Fibroblast of peridontal ligament (primary cell): ENCODE measurements at regions not wholly inside any gene's neighbourhood (a gene's known extent, or its start where the extent isn't known, plus 50 kb on each side); places are given as distances from the start of the nearest gene placed in this dataset.
A peak's percentile ranks its signal among the peaks of the same experiment; 100 is the strongest.

Experiments used
- DNase-seq: peaks from one replicate; pipeline ENCODE4 v3.0.0-alpha.2; 2010; ENCODE audit errors: extremely low read depth

DNA sequence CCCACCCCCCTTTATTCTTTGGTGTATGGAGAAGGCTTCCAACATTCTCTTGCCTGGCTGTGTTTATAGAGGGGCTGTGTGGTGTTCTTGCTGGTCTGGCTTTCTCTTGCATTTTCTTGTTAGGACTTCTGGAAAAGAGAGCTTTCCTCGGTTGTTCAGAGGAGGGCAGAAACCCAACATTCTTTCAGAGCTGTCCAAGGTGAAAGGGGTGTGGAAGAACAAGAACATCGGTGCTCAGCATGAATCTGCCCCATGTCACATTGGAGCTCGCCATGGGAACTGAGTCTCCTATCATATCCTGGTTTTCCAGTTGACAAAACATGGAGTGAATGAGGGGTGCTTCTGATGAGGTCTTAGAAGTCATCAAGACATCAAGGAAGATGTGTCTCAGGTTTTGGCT is 281.8 kb downstream of the RNF144B start:
- no peak for DNase-seq

DNA sequence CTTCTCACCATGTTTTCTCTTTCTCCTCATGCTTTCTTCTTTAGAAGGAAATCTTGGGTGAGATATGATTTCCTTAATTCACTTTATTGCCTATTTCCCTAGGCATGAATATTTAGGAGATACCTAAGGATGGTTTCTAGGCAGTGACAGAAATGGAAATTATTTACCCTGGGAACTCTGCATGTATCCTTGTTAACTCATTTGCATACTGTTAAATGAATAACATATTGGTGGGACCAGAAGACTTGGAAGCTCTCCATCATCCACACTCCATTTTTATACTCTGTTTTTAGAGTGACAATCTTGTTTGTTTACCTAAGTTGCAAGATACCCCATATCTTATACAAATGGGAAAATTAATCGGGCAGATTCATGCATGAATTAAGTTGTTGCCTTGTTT is 285.7 kb downstream of the RNF144B start:
- no peak for DNase-seq

DNA sequence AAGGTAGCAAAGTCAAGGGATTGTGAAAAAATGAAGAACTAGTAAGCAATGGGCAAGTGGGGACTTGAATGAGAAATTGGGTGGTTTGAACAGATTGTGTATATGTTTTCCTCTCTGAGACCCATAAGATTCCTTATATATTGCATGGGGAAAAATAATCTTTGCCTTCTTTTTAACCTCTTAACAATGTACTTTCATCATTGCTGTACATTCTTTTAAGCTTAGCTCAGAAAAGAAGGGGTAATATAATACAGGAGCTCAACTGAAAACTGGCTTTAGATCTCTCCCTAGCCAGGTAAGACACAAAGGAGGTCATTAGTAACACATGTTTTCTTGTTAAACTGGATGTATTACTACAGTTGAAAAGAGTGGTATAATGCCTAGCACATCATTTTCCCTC is 287.2 kb downstream of the RNF144B start:
- no peak for DNase-seq

DNA sequence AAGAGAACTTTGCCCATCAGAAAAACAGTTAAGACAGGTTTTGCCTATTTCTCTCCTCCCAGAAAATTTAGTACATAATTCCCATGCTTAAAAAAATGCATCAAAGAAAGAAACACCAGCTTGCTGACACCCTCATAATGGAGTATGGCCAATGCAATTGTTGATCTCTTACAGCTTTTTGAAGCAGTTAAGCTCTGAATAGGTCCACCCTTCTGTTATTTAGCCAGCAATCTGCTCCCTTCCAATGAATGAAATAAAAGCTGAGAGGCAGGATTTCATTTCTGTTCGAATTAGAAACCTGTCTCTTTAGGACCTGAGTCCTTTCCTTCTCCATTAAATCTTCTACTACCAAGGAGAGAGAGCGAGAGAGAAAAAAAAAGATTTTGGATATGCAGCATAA is 288.7 kb downstream of the RNF144B start:
- no peak for DNase-seq

DNA sequence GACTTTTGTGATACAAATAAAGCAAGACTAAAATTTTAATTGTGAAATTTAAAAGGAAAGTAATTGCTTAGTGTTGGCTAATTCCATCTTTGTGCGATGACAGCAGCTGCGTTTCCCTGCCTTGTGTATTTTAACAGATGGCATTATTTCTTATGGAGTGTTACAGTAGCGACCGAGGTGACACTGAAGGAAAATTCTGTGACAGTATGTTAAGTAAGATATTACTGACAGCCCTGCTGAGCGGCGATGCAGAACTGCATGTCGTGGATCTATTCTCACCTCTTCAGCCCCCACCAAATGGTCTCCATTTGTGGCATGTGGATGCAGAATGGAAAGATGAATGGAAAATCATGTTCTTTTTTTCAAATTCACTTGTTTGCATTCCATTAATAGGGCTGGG is 289.4 kb downstream of the RNF144B start:
- no peak for DNase-seq

DNA sequence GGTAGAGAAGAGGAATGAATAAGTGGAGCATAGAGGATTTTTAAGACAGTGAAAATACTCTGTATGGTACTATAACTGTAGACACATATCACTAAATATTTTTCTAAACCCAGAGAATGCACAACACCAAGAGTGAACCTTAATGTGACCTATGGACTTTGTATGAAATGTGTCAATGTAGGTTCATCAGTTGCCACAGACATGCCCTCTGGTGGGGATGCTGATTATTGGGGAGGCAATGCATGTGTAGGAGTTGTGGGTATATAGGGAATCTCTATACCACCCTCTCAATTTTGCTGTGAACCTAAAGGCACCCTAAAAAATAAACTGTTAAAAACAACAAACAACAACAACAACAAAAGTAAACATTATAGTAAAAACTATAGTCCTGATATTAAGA is 293.7 kb downstream of the RNF144B start:
- no peak for DNase-seq

DNA sequence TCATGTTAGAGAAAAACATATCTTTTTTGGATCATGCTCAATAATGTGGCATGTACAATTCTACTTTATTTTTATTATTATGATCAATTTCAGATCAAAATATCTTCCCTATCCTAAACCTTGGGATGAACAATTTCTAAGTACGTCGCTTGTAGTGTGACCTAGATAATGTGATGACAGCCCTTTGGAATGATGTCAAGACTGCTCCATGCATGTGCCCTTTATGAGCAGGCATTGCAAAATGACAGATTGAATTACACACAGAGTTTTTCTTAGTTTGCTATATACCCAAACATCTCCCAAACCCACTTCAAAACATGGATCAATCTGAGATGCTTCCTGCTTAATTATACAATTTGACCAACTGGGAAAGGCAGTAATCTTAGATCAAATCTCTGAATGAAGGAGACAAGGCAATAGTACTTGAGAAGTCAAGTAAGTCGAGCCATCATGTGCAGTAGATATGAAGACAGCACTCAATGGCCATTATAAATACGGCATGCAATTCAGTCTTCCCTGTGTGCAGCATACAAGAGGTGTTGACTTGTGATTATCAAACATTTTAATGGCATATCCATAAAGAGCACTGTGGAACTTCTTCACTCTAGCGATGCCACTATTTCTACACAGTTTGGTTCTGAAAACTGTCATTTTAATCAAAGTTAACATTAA is 294.8 kb downstream of the RNF144B start:
- no peak for DNase-seq

DNA sequence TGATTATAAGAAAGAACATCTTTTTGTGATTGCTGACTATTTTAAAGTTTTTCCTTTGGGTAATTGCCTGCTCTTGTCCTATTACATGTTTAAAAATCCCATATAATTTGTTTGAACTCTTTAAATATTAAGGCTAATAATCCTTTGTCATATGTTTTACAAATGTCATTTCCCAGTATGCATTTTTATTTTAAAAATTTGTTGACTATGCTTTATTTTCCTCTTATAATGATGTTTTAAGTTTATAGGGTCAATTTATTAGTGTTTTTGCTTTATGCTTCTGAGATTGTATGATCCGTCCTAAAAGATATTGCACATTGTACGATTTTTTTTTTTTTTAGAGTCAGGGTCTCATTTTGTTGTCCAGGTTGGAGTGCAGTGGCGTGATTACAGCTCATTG is 297.2 kb downstream of the RNF144B start:
- no peak for DNase-seq

GRCh38 chr6:18692929-18693685 is 306.0 kb downstream of the RNF144B start:
- no peak for DNase-seq

- no peak for DNase-seq
These were observed 306.7 kb downstream of the RNF144B start for GRCh38 chr6:18693881-18694280.

- no peak for DNase-seq
These were observed 316.4 kb downstream of the RNF144B start for GRCh38 chr6:18703546-18703945.

DNA sequence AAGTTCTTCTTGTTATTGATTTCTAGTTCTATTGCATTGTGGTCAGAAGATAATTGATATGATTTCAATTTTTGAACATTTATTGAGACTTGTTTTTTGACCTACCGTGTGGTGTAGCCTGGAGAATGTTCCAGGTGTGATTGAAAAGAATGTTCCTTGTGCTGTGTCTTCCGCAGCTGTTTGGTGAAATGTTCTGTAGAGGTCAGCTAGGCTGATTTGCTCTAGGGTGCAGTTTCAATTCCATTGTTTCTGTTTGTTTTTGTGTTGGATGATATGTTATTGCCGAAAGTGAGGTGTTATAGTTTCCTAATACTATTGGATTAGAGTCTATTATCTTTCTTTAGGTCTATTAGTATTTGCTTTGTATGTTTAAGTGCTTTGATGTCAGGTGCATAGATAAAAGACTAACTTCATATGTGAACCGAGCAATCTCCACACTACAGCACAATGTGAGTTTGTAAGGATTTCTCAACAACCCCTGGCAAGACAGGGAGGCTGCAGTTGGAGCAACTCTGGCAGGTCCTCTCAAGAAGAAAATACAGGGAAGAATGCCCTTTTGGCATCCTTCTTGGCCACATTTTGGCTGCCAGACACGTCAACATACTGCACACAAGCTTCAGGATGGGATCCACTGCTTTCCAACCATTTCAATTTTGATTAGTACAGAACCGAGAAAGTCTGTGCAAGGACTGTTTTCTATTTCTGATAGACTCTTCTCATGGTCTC is 320.7 kb downstream of the RNF144B start:
- DNase-seq, result no peak

GRCh38 chr6:18712595-18712994 is 325.4 kb downstream of the RNF144B start:
- no peak for DNase-seq

DNA sequence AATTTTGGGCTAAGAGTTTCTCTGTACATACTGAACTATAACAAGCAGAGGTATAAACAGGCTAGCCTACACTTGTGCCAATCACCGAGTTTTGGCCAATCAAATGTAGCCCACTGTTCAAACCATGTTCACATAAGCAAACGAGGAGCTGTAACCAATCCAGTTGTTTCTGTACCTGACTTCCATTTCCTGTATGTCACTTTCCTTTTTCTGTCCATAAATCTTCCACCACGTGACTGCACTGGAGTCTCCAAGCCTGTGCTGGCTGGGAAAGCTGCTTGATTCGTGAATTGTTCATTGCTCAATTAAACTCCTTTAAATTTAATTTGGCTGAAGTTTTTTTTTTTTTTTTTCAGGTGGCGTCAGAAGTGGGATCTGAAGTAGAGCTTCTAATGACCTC is 332.9 kb downstream of the RNF144B start:
- no peak for DNase-seq

GRCh38 chr6:18724056-18724455 is 336.9 kb downstream of the RNF144B start:
- no peak for DNase-seq

- DNase-seq, result no peak
These were observed 338.3 kb downstream of the RNF144B start for GRCh38 chr6:18725449-18725848.

GRCh38 chr6:18733921-18734550 is 346.9 kb downstream of the RNF144B start:
- DNase-seq, result no peak

DNA sequence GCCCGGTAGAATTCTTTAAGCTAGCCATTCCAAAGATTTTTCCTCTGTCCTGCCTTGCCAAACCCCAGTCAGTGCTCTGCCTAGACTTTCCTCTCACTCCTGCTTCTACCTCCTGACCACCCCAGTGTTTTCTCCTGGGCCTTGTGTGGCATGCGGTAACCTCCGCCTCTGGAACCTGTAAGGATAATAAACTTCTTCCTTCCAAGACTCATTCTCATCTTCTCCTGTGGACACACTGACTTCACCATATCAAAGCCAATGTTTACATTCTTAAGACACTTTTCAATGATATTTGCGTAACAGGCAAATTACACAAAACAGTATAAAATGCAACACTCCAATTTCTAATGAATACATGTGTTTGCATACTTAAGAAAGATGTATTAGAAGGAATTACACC is 354.6 kb downstream of the RNF144B start:
- no peak for DNase-seq

DNA sequence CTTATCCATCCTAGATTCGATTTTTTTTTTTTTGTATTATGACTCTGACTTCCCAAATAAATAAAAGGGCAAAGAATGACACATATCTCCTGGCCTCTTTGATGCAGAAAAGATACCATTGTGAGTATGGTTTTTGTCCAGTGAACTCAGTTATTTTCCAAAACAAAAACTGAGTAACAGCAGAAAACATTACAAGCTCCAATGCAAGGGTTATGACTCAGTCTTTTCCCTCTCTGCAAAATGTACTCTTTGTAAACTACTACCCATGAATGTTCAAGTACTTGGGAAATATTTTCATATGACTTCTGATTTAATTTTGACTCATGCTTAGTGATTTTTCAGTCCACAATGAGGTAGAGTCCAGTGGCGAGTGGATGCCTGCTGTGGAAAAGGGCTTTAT is 355.3 kb downstream of the RNF144B start:
- peak; percentile 57 for DNase-seq

- DNase-seq, result no peak
These were observed 359.6 kb downstream of the RNF144B start for GRCh38 chr6:18746727-18747126.

DNA sequence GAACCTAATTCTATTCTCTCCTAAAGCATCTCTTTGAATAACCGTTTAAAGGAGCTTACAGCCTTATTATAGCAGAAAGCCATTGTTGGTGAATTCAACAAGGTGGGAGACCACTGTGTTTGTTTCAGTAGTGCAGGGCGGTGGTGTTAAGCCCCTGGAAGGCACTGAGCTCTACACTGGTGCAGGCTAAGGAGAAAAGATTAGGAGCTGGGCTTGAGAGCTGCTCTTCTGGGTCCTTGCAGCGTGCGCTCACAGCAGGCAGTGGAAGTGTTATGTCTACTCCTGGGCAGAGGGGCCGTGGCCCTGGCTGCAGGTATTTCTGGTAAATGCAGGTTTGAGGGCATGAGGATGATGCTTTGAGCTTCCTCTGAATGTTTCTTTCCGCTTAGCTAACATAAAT is 361.2 kb downstream of the RNF144B start:
- DNase-seq, result no peak

- no peak for DNase-seq
These were observed 365.3 kb downstream of the RNF144B start for GRCh38 chr6:18752278-18753068.
